LNCAP (cell line): ENCODE measurements at regions not wholly inside any gene's neighbourhood (a gene's known extent, or its start where the extent isn't known, plus 50 kb on each side); places are given as distances from the start of the nearest gene placed in this dataset.

ENCODE experiments used
- CTCF ChIP-seq: fragments of 450-650 bp; IDR thresholded peaks from 2 replicates; pipeline ENCODE4 v1.5.1; 2017; ENCODE audit warnings: mild to moderate bottlenecking

- TF ChIP-seq CTCF, result no peak
These were observed 568.6 kb upstream of the KIF2B start for GRCh38 chr17:53253956-53254597.

GRCh38 chr17:53249036-53249435 is 573.7 kb upstream of the KIF2B start:
- TF ChIP-seq CTCF, result no peak

- no peak for TF ChIP-seq CTCF
These were observed 588.6 kb upstream of the KIF2B start for GRCh38 chr17:53234138-53234537.

GRCh38 chr17:53227514-53227913 is 595.2 kb upstream of the KIF2B start:
- no peak for TF ChIP-seq CTCF

- TF ChIP-seq CTCF, result no peak
These were observed 595.6 kb upstream of the KIF2B start for GRCh38 chr17:53227111-53227510.

- no peak for TF ChIP-seq CTCF
These were observed 602.9 kb upstream of the KIF2B start for GRCh38 chr17:53219821-53220220.

- no peak for TF ChIP-seq CTCF
These were observed 604.0 kb upstream of the KIF2B start for GRCh38 chr17:53218723-53219122.

GRCh38 chr17:53217311-53217710 is 605.4 kb upstream of the KIF2B start:
- no peak for TF ChIP-seq CTCF
